NT2/D1 (cell line): ENCODE measurements at regions not wholly inside any gene's neighbourhood (a gene's known extent, or its start where the extent isn't known, plus 50 kb on each side); places are given as distances from the start of the nearest gene placed in this dataset.

Source experiments
- SUZ12 ChIP-seq: IDR thresholded peaks from 2 replicates; pipeline ENCODE4 v1.6.1; 2011; ENCODE audit not compliant: insufficient read length, insufficient read depth; ENCODE audit errors: extremely low read depth
- YY1 ChIP-seq: IDR thresholded peaks from 2 replicates; pipeline ENCODE4 v1.6.1; 2011; ENCODE audit not compliant: insufficient read length, insufficient read depth
- ZNF274 ChIP-seq: IDR thresholded peaks from 2 replicates; pipeline ENCODE4 v1.6.1; 2011; ENCODE audit warnings: mild to moderate bottlenecking, low read depth, low read length

- TF ChIP-seq YY1 (no peak), SUZ12 (no peak), ZNF274 (no peak)
Measured at GRCh38 chrX:34401411-34401810, 255.7 kb downstream of the TMEM47 start.
